HL-60 (cell line): ENCODE measurements at regions not wholly inside any gene's neighbourhood (a gene's known extent, or its start where the extent isn't known, plus 50 kb on each side); places are given as distances from the start of the nearest gene placed in this dataset.

Source experiments
- DNase-seq, 2 experiments: peaks; one replicate each; pipeline ENCODE4 v3.0.0-alpha.2; 2010 to 2020; ENCODE audit warnings: low read depth in 1 of 2, low spot score in 1 of 2
- H3K27ac ChIP-seq: fragments of 250-450 bp; sonication (Bioruptor Pico); replicated peaks from 2 replicates; pipeline ENCODE4 v1.5.1; 2020; ENCODE audit warnings: mild to moderate bottlenecking, moderate library complexity
- H3K27me3 ChIP-seq: fragments of 250-450 bp; sonication (Bioruptor Pico); 2 replicates; pipeline ENCODE4 v1.5.1; 2021; ENCODE audit warnings: mild to moderate bottlenecking, moderate library complexity; ENCODE audit not compliant: insufficient read depth, poor library complexity, severe bottlenecking
- H3K4me3 ChIP-seq: replicated peaks from 2 replicates; pipeline ENCODE4 v1.5.1; 2011; ENCODE audit warnings: mild to moderate bottlenecking, control low read depth, low read length; ENCODE audit not compliant: insufficient read depth
- GABPA ChIP-seq: IDR thresholded peaks from 2 replicates; pipeline ENCODE4 v1.6.1; 2012; ENCODE audit warnings: low read depth
- POLR2AphosphoS5 ChIP-seq: IDR thresholded peaks from 2 replicates; pipeline ENCODE4 v1.6.1; 2012; ENCODE audit warnings: low read depth
- SPI1 ChIP-seq: IDR thresholded peaks from 2 replicates; pipeline ENCODE4 v1.6.1; 2012; ENCODE audit warnings: low read depth, mild to moderate bottlenecking, borderline replicate concordance
- TF ChIP-seq, protein P1 (sequence below): IDR thresholded peaks from 2 replicates; pipeline ENCODE4 v1.6.1; 2012; ENCODE audit warnings: low read depth; ENCODE audit not compliant: insufficient replicate concordance
- TF ChIP-seq, protein P2 (sequence below): IDR thresholded peaks from one replicate; pipeline ENCODE4 v1.5.1; 2011; ENCODE audit warnings: low read length, control low read depth, inconsistent platforms; ENCODE audit not compliant: insufficient read depth

DNA sequence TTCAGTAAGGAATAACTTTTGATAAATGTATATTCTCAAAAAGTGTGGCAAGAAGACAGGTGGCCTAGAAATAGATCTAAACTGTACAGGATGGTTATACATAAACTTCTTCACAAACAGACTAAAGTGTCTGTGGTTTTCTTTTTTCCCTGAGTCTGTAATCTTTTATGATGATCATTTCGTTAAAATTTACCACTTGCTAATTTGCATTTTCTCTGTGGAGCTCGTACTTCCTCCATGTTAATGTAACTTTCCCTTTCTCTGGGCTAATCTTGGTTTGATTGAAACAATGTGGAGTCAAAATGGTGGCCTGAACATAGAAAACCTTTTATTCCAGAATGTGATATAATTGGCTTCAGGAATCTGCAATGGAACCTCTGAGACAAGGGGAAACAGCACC lies 166.2 kb downstream of the FTCDNL1 start:
- no peak for DNase-seq
- Histone ChIP-seq H3K4me3 (no peak overlapping the region), H3K27me3 (no peaks in the 10 kb centered on the region), H3K27ac (no peak overlapping the region)
- TF ChIP-seq, protein P1, sequence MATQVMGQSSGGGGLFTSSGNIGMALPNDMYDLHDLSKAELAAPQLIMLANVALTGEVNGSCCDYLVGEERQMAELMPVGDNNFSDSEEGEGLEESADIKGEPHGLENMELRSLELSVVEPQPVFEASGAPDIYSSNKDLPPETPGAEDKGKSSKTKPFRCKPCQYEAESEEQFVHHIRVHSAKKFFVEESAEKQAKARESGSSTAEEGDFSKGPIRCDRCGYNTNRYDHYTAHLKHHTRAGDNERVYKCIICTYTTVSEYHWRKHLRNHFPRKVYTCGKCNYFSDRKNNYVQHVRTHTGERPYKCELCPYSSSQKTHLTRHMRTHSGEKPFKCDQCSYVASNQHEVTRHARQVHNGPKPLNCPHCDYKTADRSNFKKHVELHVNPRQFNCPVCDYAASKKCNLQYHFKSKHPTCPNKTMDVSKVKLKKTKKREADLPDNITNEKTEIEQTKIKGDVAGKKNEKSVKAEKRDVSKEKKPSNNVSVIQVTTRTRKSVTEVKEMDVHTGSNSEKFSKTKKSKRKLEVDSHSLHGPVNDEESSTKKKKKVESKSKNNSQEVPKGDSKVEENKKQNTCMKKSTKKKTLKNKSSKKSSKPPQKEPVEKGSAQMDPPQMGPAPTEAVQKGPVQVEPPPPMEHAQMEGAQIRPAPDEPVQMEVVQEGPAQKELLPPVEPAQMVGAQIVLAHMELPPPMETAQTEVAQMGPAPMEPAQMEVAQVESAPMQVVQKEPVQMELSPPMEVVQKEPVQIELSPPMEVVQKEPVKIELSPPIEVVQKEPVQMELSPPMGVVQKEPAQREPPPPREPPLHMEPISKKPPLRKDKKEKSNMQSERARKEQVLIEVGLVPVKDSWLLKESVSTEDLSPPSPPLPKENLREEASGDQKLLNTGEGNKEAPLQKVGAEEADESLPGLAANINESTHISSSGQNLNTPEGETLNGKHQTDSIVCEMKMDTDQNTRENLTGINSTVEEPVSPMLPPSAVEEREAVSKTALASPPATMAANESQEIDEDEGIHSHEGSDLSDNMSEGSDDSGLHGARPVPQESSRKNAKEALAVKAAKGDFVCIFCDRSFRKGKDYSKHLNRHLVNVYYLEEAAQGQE: no peak
- TF ChIP-seq SPI1: no peak
- TF ChIP-seq POLR2AphosphoS5: no peak
- TF ChIP-seq, protein P2, sequence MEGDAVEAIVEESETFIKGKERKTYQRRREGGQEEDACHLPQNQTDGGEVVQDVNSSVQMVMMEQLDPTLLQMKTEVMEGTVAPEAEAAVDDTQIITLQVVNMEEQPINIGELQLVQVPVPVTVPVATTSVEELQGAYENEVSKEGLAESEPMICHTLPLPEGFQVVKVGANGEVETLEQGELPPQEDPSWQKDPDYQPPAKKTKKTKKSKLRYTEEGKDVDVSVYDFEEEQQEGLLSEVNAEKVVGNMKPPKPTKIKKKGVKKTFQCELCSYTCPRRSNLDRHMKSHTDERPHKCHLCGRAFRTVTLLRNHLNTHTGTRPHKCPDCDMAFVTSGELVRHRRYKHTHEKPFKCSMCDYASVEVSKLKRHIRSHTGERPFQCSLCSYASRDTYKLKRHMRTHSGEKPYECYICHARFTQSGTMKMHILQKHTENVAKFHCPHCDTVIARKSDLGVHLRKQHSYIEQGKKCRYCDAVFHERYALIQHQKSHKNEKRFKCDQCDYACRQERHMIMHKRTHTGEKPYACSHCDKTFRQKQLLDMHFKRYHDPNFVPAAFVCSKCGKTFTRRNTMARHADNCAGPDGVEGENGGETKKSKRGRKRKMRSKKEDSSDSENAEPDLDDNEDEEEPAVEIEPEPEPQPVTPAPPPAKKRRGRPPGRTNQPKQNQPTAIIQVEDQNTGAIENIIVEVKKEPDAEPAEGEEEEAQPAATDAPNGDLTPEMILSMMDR: no peak

DNA sequence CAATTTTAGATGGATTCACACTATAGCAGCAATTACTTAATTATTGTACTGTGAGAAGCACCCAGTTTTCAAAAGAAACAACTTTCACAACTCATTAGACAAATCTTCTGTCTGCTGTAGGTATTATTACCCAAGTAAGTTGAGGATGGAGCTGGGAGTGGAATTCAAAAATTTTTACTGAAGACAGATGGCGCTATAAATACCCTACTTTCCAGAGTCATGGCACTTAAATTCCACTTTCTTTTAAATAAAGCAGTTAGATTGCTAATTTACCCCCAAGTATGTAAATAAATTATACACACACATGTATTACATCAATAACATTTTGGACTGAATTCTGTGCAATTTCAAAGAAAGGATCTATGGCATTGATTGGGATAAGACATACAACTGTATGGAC lies 166.8 kb downstream of the FTCDNL1 start:
- no peak overlapping the region for H3K4me3 ChIP-seq
- TF ChIP-seq, protein P2: no peak
- TF ChIP-seq GABPA (no peak), POLR2AphosphoS5 (no peak), SPI1 (no peak)
- TF ChIP-seq, protein P1: no peak

DNA sequence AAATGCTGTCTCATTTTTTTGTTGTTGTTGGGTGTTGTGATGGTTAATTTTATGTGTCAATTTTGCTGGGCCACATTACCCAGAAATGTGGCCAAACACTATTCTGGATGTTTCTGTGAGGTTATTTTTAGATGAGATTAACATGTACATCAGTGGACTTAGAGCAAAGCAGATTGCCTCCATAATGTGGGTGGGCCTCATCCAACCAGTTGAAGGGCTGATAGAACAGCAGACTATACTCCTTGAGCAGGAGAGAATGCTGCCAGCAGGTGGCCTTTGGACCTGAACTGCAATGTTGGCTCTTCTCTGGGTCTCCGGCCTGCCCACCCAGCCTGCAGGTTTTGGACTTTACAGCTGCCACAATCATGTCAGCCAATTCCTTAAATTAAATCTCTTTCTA lies 169.0 kb downstream of the FTCDNL1 start:
- no peak overlapping the region for H3K4me3 ChIP-seq
- DNase-seq: no peak
- no peak for TF ChIP-seq POLR2AphosphoS5
- H3K27ac ChIP-seq: no peak overlapping the region
- H3K27me3 ChIP-seq: no peaks in the 10 kb centered on the region

More for the DNA sequence above, 166.8 kb downstream of the FTCDNL1 start:
- no peak for DNase-seq
- no peaks in the 10 kb centered on the region for H3K27me3 ChIP-seq
- H3K27ac ChIP-seq: no peak overlapping the region

DNA sequence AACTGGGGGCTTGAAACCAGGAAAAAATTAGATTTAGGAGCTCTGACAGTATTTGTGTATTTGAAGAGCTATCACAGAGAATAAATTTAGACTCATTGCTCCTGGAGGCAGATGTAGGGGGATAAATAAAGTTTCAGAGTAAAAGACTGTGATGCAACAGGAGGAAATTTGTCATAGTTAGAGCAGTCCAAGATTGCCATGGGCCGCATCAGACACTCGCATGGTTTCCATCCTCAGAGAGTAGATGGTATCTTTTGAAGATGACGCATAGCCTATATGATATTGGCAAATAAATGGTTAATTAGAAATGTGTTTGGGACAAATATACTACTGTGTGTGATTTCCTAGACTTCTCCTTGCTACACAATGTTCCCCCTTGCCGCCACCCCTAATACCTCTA lies 170.5 kb downstream of the FTCDNL1 start:
- DNase-seq: no peak
- Histone ChIP-seq H3K27me3 (no peaks in the 10 kb centered on the region), H3K4me3 (no peak overlapping the region), H3K27ac (no peak overlapping the region)
- TF ChIP-seq, protein P1: no peak
- TF ChIP-seq SPI1: no peak
